Stimulated activated CD4-positive, alpha-beta T cell treated with anti-CD3 and anti-CD28 coated beads, Interleukin-12 subunit alpha, Interleukin-12 subunit beta, amount 100 ng/mL, for 4 hours (primary cell): ENCODE measurements at regions not wholly inside any gene's neighbourhood (a gene's known extent, or its start where the extent isn't known, plus 50 kb on each side); places are given as distances from the start of the nearest gene placed in this dataset.

Source experiments
- DNase-seq: peaks from one replicate; pipeline ENCODE4 v3.0.0-alpha.2; 2020

GRCh38 chr13:76745261-76746200 lies 140.7 kb downstream of the KCTD12 start:
- no peak for DNase-seq

- no peak for DNase-seq
These were observed 144.6 kb downstream of the KCTD12 start for GRCh38 chr13:76741624-76742023.

- no peak for DNase-seq
These were observed 145.2 kb downstream of the KCTD12 start for GRCh38 chr13:76741046-76741445.

GRCh38 chr13:76738616-76739015 lies 147.6 kb downstream of the KCTD12 start:
- no peak for DNase-seq

GRCh38 chr13:76737526-76737925 lies 148.7 kb downstream of the KCTD12 start:
- DNase-seq, result no peak

- DNase-seq, result no peak
These were observed 150.6 kb downstream of the KCTD12 start for GRCh38 chr13:76735641-76736040.

- no peak for DNase-seq
These were observed 152.5 kb downstream of the KCTD12 start for GRCh38 chr13:76733671-76734070.

- no peak for DNase-seq
These were observed 153.8 kb downstream of the KCTD12 start for GRCh38 chr13:76732367-76732766.

- no peak for DNase-seq
These were observed 156.0 kb downstream of the KCTD12 start for GRCh38 chr13:76730220-76730619.

- DNase-seq, result no peak
These were observed 156.5 kb downstream of the KCTD12 start for GRCh38 chr13:76729691-76730090.

GRCh38 chr13:76725896-76726295 lies 160.3 kb downstream of the KCTD12 start:
- no peak for DNase-seq

- no peak for DNase-seq
These were observed 161.0 kb downstream of the KCTD12 start for GRCh38 chr13:76725211-76725610.

GRCh38 chr13:76724421-76724820 lies 161.8 kb downstream of the KCTD12 start:
- no peak for DNase-seq

GRCh38 chr13:76723551-76724232 lies 162.5 kb downstream of the KCTD12 start:
- no peak for DNase-seq

GRCh38 chr13:76722782-76723181 lies 163.4 kb downstream of the KCTD12 start:
- no peak for DNase-seq

GRCh38 chr13:76720821-76721220 lies 165.4 kb downstream of the KCTD12 start:
- DNase-seq, result no peak

- DNase-seq, result no peak
These were observed 165.8 kb downstream of the KCTD12 start for GRCh38 chr13:76720416-76720815.

GRCh38 chr13:76719955-76720354 lies 166.2 kb downstream of the KCTD12 start:
- DNase-seq, result no peak

GRCh38 chr13:76717092-76717491 lies 169.1 kb downstream of the KCTD12 start:
- DNase-seq, result no peak

GRCh38 chr13:76715621-76716020 lies 170.6 kb downstream of the KCTD12 start:
- no peak for DNase-seq

- no peak for DNase-seq
These were observed 171.1 kb downstream of the KCTD12 start for GRCh38 chr13:76715075-76715474.

GRCh38 chr13:76713280-76713679 lies 172.9 kb downstream of the KCTD12 start:
- no peak for DNase-seq

- no peak for DNase-seq
These were observed 174.5 kb downstream of the KCTD12 start for GRCh38 chr13:76711550-76712182.

GRCh38 chr13:76709851-76710250 lies 176.4 kb downstream of the KCTD12 start:
- no peak for DNase-seq
